ENCODE measurements at regions not wholly inside any gene's neighbourhood (a gene's known extent, or its start where the extent isn't known, plus 50 kb on each side); places are given as distances from the start of the nearest gene placed in this dataset.

GRCh38 chr4:36692586-36692985, 411.2 kb downstream of the DTHD1 start:
- no peak for DNase-seq
- Mint-ChIP-seq H3K9me3 (peaks cover 21% of the 10 kb centered on the region), H3K4me1 (no peaks in the 10 kb centered on the region), H3K27ac (no peak overlapping the region), H3K36me3 (ENCODE audit: low read depth) (no peaks in the 10 kb centered on the region), H3K4me3 (no peak overlapping the region), H3K27me3 (ENCODE audit: low read depth, poor library complexity) (no peaks in the 10 kb centered on the region)
- no peak for TF ChIP-seq CTCF (IDR thresholded peaks at IDR 0.05)

- no peaks in the 10 kb centered on the region for H3K4me1 Mint-ChIP-seq
- no peaks in the 10 kb centered on the region for H3K36me3 Mint-ChIP-seq (ENCODE audit: low read depth)
- no peak overlapping the region for H3K27ac Mint-ChIP-seq
- no peak for DNase-seq
- H3K27me3 Mint-ChIP-seq (ENCODE audit: low read depth, poor library complexity) = no peaks in the 10 kb centered on the region
- H3K9me3 Mint-ChIP-seq = peaks cover 22% of the 10 kb centered on the region
- no peak overlapping the region for H3K4me3 Mint-ChIP-seq
- TF ChIP-seq CTCF (IDR thresholded peaks at IDR 0.05) = no peak
These were observed 420.8 kb downstream of the DTHD1 start for GRCh38 chr4:36702245-36702644.

GRCh38 chr4:36704289-36704688, 422.9 kb downstream of the DTHD1 start:
- TF ChIP-seq CTCF (IDR thresholded peaks at IDR 0.05) = no peak
- H3K9me3 Mint-ChIP-seq = peaks cover 22% of the 10 kb centered on the region
- no peak overlapping the region for H3K4me3 Mint-ChIP-seq
- H3K27ac Mint-ChIP-seq = no peak overlapping the region
- H3K27me3 Mint-ChIP-seq (ENCODE audit: low read depth, poor library complexity) = no peaks in the 10 kb centered on the region
- DNase-seq = no peak
- no peaks in the 10 kb centered on the region for H3K4me1 Mint-ChIP-seq
- H3K36me3 Mint-ChIP-seq (ENCODE audit: low read depth) = no peaks in the 10 kb centered on the region

- no peaks in the 10 kb centered on the region for H3K9me3 Mint-ChIP-seq
- no peak overlapping the region for H3K4me3 Mint-ChIP-seq
- no peaks in the 10 kb centered on the region for H3K4me1 Mint-ChIP-seq
- no peak for DNase-seq
- TF ChIP-seq CTCF (IDR thresholded peaks at IDR 0.05) = no peak
- no peak overlapping the region for H3K27ac Mint-ChIP-seq
- H3K36me3 Mint-ChIP-seq (ENCODE audit: low read depth) = no peaks in the 10 kb centered on the region
- H3K27me3 Mint-ChIP-seq (ENCODE audit: low read depth, poor library complexity) = no peaks in the 10 kb centered on the region
These were observed 428.6 kb downstream of the DTHD1 start for GRCh38 chr4:36709991-36710390.

- no peak for DNase-seq
- H3K27ac Mint-ChIP-seq = no peak overlapping the region
- no peaks in the 10 kb centered on the region for H3K9me3 Mint-ChIP-seq
- TF ChIP-seq CTCF (IDR thresholded peaks at IDR 0.05) = no peak
- H3K27me3 Mint-ChIP-seq (ENCODE audit: low read depth, poor library complexity) = no peaks in the 10 kb centered on the region
- H3K4me1 Mint-ChIP-seq = no peaks in the 10 kb centered on the region
- no peak overlapping the region for H3K4me3 Mint-ChIP-seq
- H3K36me3 Mint-ChIP-seq (ENCODE audit: low read depth) = no peaks in the 10 kb centered on the region
These were observed 430.6 kb downstream of the DTHD1 start for GRCh38 chr4:36712013-36712412.

- H3K27me3 Mint-ChIP-seq (ENCODE audit: low read depth, poor library complexity) = peaks cover 3% of the 10 kb centered on the region
- no peak for DNase-seq
- H3K27ac Mint-ChIP-seq = no peak overlapping the region
- no peak for TF ChIP-seq CTCF (IDR thresholded peaks at IDR 0.05)
- no peaks in the 10 kb centered on the region for H3K4me1 Mint-ChIP-seq
- H3K4me3 Mint-ChIP-seq = no peak overlapping the region
- no peaks in the 10 kb centered on the region for H3K36me3 Mint-ChIP-seq (ENCODE audit: low read depth)
- no peaks in the 10 kb centered on the region for H3K9me3 Mint-ChIP-seq
These were observed 435.5 kb downstream of the DTHD1 start for GRCh38 chr4:36716874-36717273.
